ENCODE measurements at regions not wholly inside any gene's neighbourhood (a gene's known extent, or its start where the extent isn't known, plus 50 kb on each side); places are given as distances from the start of the nearest gene placed in this dataset.

DNA sequence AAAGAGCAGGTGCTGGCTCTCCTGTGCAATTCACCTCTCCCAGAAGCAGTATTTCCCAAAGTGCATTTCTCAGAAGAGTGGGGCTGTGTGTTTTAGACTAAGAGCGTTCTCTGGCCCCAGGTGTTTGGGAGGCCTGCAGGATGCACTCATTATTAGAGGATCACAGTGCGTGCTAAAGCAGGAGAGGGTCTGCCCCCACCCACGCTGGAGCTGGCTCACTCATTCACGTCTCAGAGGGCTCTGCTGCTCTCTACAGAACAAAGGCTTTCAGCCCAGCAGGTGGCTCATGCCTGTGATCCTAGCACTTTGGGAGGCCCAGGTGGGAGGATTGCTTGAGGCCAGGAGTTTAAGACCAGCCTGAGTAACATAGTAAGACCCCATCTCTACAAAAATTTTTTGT lies 756.7 kb downstream of the UQCRFS1 start:
- TF ChIP-seq PAX8 (IDR thresholded peaks at IDR 0.05) (no peak), SMAD5 (IDR thresholded peaks at IDR 0.05; ENCODE audit: low read depth) (no peak), RFX5 (IDR thresholded peaks at IDR 0.05; ENCODE audit: low read depth, low read length) (no peak), RB1 (IDR thresholded peaks at IDR 0.05; ENCODE audit: borderline replicate concordance) (no peak), HDGF (IDR thresholded peaks at IDR 0.05) (no peak), SREBF2 (IDR thresholded peaks at IDR 0.05; ENCODE audit: low read length) (no peak), ZNF384 (IDR thresholded peaks at IDR 0.05; ENCODE audit: borderline replicate concordance, low read depth, low read length) (no peak)
- TF ChIP-seq, protein P1, sequence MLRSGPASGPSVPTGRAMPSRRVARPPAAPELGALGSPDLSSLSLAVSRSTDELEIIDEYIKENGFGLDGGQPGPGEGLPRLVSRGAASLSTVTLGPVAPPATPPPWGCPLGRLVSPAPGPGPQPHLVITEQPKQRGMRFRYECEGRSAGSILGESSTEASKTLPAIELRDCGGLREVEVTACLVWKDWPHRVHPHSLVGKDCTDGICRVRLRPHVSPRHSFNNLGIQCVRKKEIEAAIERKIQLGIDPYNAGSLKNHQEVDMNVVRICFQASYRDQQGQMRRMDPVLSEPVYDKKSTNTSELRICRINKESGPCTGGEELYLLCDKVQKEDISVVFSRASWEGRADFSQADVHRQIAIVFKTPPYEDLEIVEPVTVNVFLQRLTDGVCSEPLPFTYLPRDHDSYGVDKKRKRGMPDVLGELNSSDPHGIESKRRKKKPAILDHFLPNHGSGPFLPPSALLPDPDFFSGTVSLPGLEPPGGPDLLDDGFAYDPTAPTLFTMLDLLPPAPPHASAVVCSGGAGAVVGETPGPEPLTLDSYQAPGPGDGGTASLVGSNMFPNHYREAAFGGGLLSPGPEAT (IDR thresholded peaks at IDR 0.05; ENCODE audit: low read depth): no peak
- ChIA-PET SMC1A (ENCODE audit: uncharacterized antibody, unreplicated experiment) (interaction anchor here (1.2 to 1.4 kb wide), 3 partner anchors 12 to 245 kb away, joined by 3 to 5 read pairs (median 4); no protein-coding TSS in a partner anchor), CTCF (interaction anchor here (0.5 to 1.7 kb wide), 3 partner anchors 52 to 188 kb away, joined by 3 to 8 read pairs (median 3); no protein-coding TSS in a partner anchor), RAD21 (ENCODE audit: unreplicated experiment) (interaction anchor here (2.2 kb wide), 1 partner anchor 178 kb away, joined by 7 read pairs; no protein-coding TSS in a partner anchor), POLR2A (interaction anchor here (1.1 kb wide), 1 partner anchor 12 kb away, joined by 3 read pairs; no protein-coding TSS in a partner anchor)
- no peaks in the 10 kb centered on the region for H4K20me1 ChIP-seq (ENCODE audit: control insufficient read depth, insufficient read depth)
- H3K27me3 ChIP-seq (replicated peaks in 1 of 2; ENCODE audit: control insufficient read depth in 2 of 2, insufficient read depth in 2 of 2, low read length in 1 of 2): no peaks in the 10 kb centered on the region
- H3K36me3 ChIP-seq (ENCODE audit: control insufficient read depth in 2 of 2, insufficient read depth in 2 of 2, low read length in 1 of 2): no peaks in the 10 kb centered on the region
- intact Hi-C loops (cut with micrococcal nuclease; ENCODE audit: unreplicated experiment): no loop called here
- ATAC-seq (no peak), FAIRE-seq (no peak), DNase-seq (ENCODE audit: low read depth, low spot score) (no peak)
- H3K79me2 ChIP-seq (ENCODE audit: control insufficient read depth, insufficient read depth, low read length): no peaks in the 10 kb centered on the region
- no peak overlapping the region for H3K4me3 ChIP-seq
- no peaks in the 10 kb centered on the region; the same call in 2 of the 3 replicates for H3K9me3 ChIP-seq (replicated peaks; ENCODE audit: control insufficient read depth, insufficient read depth, low read length)
- in situ Hi-C loops (cut with MboI): no loop called here
- BruUV-seq (replicated peaks): no TSS peak
- 0% methylated on average over 4 of the region's 4 CpGs for WGBS (ENCODE audit: insufficient coverage, insufficient replicate concordance, low lambda C conversion rate, missing lambda C conversion rate)
- no peak overlapping the region for H3K4me2 ChIP-seq (ENCODE audit: control insufficient read depth, insufficient read depth)
- no peak overlapping the region for H3K9ac ChIP-seq (ENCODE audit: control insufficient read depth, insufficient read depth, low read length)
- H2AFZ ChIP-seq (ENCODE audit: control insufficient read depth, low read depth, low read length): no peak overlapping the region
- H3K27ac ChIP-seq (ENCODE audit: control insufficient read depth, insufficient read depth): no peak overlapping the region
- no peaks in the 10 kb centered on the region for H3K4me1 ChIP-seq (ENCODE audit: control insufficient read depth, insufficient read depth, low read length)
